Activated naive CD4-positive, alpha-beta T cell treated with anti-CD3 and anti-CD28 coated beads, Interleukin-2, amount 10 ng/mL, durations not matched to agents 7 days and 5 days (primary cell): ENCODE measurements at regions not wholly inside any gene's neighbourhood (a gene's known extent, or its start where the extent isn't known, plus 50 kb on each side); places are given as distances from the start of the nearest gene placed in this dataset.

ENCODE experiments used
- CTCF ChIA-PET: fragments of 350-600 bp; sonication (Branson Sonifier 250); formaldehyde crosslinking; loops from one replicate; lab custom pipeline; 2021; ENCODE audit warnings: antibody characterized with exemption; lab: Charles Lee
- DNase-seq: peaks from one replicate; pipeline ENCODE4 v3.0.0-alpha.2; 2020
- H3K27ac Mint-ChIP-seq: one replicate; pipeline ENCODE4 v1.8.0; 2021; ENCODE audit warnings: mild to moderate bottlenecking, moderate library complexity, mixed read lengths
- H3K27me3 Mint-ChIP-seq: one replicate; pipeline ENCODE4 v1.8.0; 2021; ENCODE audit warnings: mild to moderate bottlenecking, mixed read lengths
- H3K36me3 Mint-ChIP-seq: one replicate; pipeline ENCODE4 v1.8.0; 2021; ENCODE audit warnings: mixed read lengths
- H3K4me1 Mint-ChIP-seq: one replicate; pipeline ENCODE4 v1.8.0; 2021; ENCODE audit warnings: mixed read lengths
- H3K4me3 Mint-ChIP-seq: one replicate; pipeline ENCODE4 v1.8.0; 2021; ENCODE audit warnings: mild to moderate bottlenecking, moderate library complexity, mixed read lengths
- H3K9me3 Mint-ChIP-seq: one replicate; pipeline ENCODE4 v1.8.0; 2021; ENCODE audit warnings: mixed read lengths

- H3K27me3 Mint-ChIP-seq: no peaks in the 10 kb centered on the region
- no peak overlapping the region for H3K27ac Mint-ChIP-seq
- no peaks in the 10 kb centered on the region for H3K4me1 Mint-ChIP-seq
- CTCF ChIA-PET: no interaction called here
- peaks cover 2% of the 10 kb centered on the region for H3K9me3 Mint-ChIP-seq
- no peaks in the 10 kb centered on the region for H3K36me3 Mint-ChIP-seq
- no peak overlapping the region for H3K4me3 Mint-ChIP-seq
- no peak for DNase-seq
Measured at GRCh38 chr10:55137063-55137462, 336.0 kb upstream of the PCDH15 start.

GRCh38 chr10:55104738-55105137 is 303.7 kb upstream of the PCDH15 start:
- CTCF ChIA-PET: no interaction called here

GRCh38 chr10:55098452-55098851 is 297.4 kb upstream of the PCDH15 start:
- no peaks in the 10 kb centered on the region for H3K4me1 Mint-ChIP-seq
- no peaks in the 10 kb centered on the region for H3K27me3 Mint-ChIP-seq
- no peak overlapping the region for H3K27ac Mint-ChIP-seq
- no peaks in the 10 kb centered on the region for H3K9me3 Mint-ChIP-seq
- no peak overlapping the region for H3K4me3 Mint-ChIP-seq
- CTCF ChIA-PET: no interaction called here
- DNase-seq: no peak
- H3K36me3 Mint-ChIP-seq: no peaks in the 10 kb centered on the region

More at GRCh38 chr10:55104738-55105137, 303.7 kb upstream of the PCDH15 start:
- Mint-ChIP-seq H3K27me3 (no peaks in the 10 kb centered on the region), H3K9me3 (peaks cover 4% of the 10 kb centered on the region), H3K4me1 (no peaks in the 10 kb centered on the region), H3K4me3 (no peak overlapping the region), H3K27ac (no peak overlapping the region), H3K36me3 (no peaks in the 10 kb centered on the region)
- DNase-seq: no peak

GRCh38 chr10:55091691-55092328 is 290.8 kb upstream of the PCDH15 start:
- CTCF ChIA-PET: interaction anchor here (0.5 kb wide), 1 partner anchor 40 kb away, joined by 3 read pairs; no protein-coding TSS in a partner anchor

GRCh38 chr10:55078121-55078520 is 277.1 kb upstream of the PCDH15 start:
- no peaks in the 10 kb centered on the region for H3K4me1 Mint-ChIP-seq
- no peaks in the 10 kb centered on the region for H3K27me3 Mint-ChIP-seq
- CTCF ChIA-PET: no interaction called here
- H3K9me3 Mint-ChIP-seq: peaks cover 15% of the 10 kb centered on the region
- DNase-seq: no peak
- no peaks in the 10 kb centered on the region for H3K36me3 Mint-ChIP-seq
- no peak overlapping the region for H3K27ac Mint-ChIP-seq
- no peak overlapping the region for H3K4me3 Mint-ChIP-seq

More at GRCh38 chr10:55091691-55092328, 290.8 kb upstream of the PCDH15 start:
- Mint-ChIP-seq H3K27ac (no peak overlapping the region), H3K36me3 (no peaks in the 10 kb centered on the region), H3K4me1 (no peaks in the 10 kb centered on the region), H3K4me3 (no peak overlapping the region), H3K9me3 (no peaks in the 10 kb centered on the region), H3K27me3 (no peaks in the 10 kb centered on the region)
- DNase-seq: no peak

- H3K27ac Mint-ChIP-seq: no peak overlapping the region
- CTCF ChIA-PET: no interaction called here
- H3K4me1 Mint-ChIP-seq: no peaks in the 10 kb centered on the region
- DNase-seq: no peak
- H3K36me3 Mint-ChIP-seq: no peaks in the 10 kb centered on the region
- no peak overlapping the region for H3K4me3 Mint-ChIP-seq
- H3K27me3 Mint-ChIP-seq: no peaks in the 10 kb centered on the region
- H3K9me3 Mint-ChIP-seq: peaks cover 8% of the 10 kb centered on the region
Measured at GRCh38 chr10:55065185-55065584, 264.2 kb upstream of the PCDH15 start.

GRCh38 chr10:55063811-55064210 is 262.8 kb upstream of the PCDH15 start:
- Mint-ChIP-seq H3K36me3 (no peaks in the 10 kb centered on the region), H3K9me3 (peaks cover 8% of the 10 kb centered on the region), H3K27ac (no peak overlapping the region), H3K4me1 (no peaks in the 10 kb centered on the region), H3K27me3 (no peaks in the 10 kb centered on the region), H3K4me3 (no peak overlapping the region)
- DNase-seq: no peak
- CTCF ChIA-PET: no interaction called here

- H3K4me1 Mint-ChIP-seq: no peaks in the 10 kb centered on the region
- H3K4me3 Mint-ChIP-seq: no peak overlapping the region
- CTCF ChIA-PET: no interaction called here
- H3K27me3 Mint-ChIP-seq: no peaks in the 10 kb centered on the region
- DNase-seq: no peak
- peaks cover 10% of the 10 kb centered on the region for H3K9me3 Mint-ChIP-seq
- H3K36me3 Mint-ChIP-seq: no peaks in the 10 kb centered on the region
- no peak overlapping the region for H3K27ac Mint-ChIP-seq
Measured at GRCh38 chr10:55062349-55062748, 261.3 kb upstream of the PCDH15 start.

- H3K4me3 Mint-ChIP-seq: no peak overlapping the region
- no peaks in the 10 kb centered on the region for H3K36me3 Mint-ChIP-seq
- CTCF ChIA-PET: no interaction called here
- peaks cover 8% of the 10 kb centered on the region for H3K9me3 Mint-ChIP-seq
- DNase-seq: no peak
- no peaks in the 10 kb centered on the region for H3K27me3 Mint-ChIP-seq
- no peaks in the 10 kb centered on the region for H3K4me1 Mint-ChIP-seq
- H3K27ac Mint-ChIP-seq: no peak overlapping the region
Measured at GRCh38 chr10:55058800-55059199, 257.8 kb upstream of the PCDH15 start.

- Mint-ChIP-seq H3K9me3 (peaks cover 4% of the 10 kb centered on the region), H3K4me3 (no peak overlapping the region), H3K27me3 (no peaks in the 10 kb centered on the region), H3K27ac (no peak overlapping the region), H3K36me3 (no peaks in the 10 kb centered on the region), H3K4me1 (no peaks in the 10 kb centered on the region)
- no peak for DNase-seq
- CTCF ChIA-PET: no interaction called here
Measured at GRCh38 chr10:55051515-55051914, 250.5 kb upstream of the PCDH15 start.

GRCh38 chr10:55048830-55049498 is 247.9 kb upstream of the PCDH15 start:
- Mint-ChIP-seq H3K27me3 (no peaks in the 10 kb centered on the region), H3K36me3 (no peaks in the 10 kb centered on the region), H3K27ac (no peak overlapping the region), H3K4me3 (no peak overlapping the region), H3K4me1 (no peaks in the 10 kb centered on the region), H3K9me3 (peaks cover 2% of the 10 kb centered on the region)
- CTCF ChIA-PET: interaction anchor here (0.6 kb wide), 1 partner anchor 123 kb away, joined by 3 read pairs; no protein-coding TSS in a partner anchor
- DNase-seq: no peak

- no peak overlapping the region for H3K27ac Mint-ChIP-seq
- H3K27me3 Mint-ChIP-seq: no peaks in the 10 kb centered on the region
- H3K9me3 Mint-ChIP-seq: peaks cover 1% of the 10 kb centered on the region
- CTCF ChIA-PET: no interaction called here
- no peak overlapping the region for H3K4me3 Mint-ChIP-seq
- H3K4me1 Mint-ChIP-seq: no peaks in the 10 kb centered on the region
- H3K36me3 Mint-ChIP-seq: no peaks in the 10 kb centered on the region
- no peak for DNase-seq
Measured at GRCh38 chr10:55043540-55043939, 242.5 kb upstream of the PCDH15 start.

- Mint-ChIP-seq H3K9me3 (no peaks in the 10 kb centered on the region), H3K36me3 (no peaks in the 10 kb centered on the region), H3K4me3 (no peak overlapping the region), H3K27me3 (no peaks in the 10 kb centered on the region), H3K4me1 (no peaks in the 10 kb centered on the region), H3K27ac (no peak overlapping the region)
- CTCF ChIA-PET: no interaction called here
- DNase-seq: no peak
Measured at GRCh38 chr10:55033061-55033460, 232.0 kb upstream of the PCDH15 start.

- DNase-seq: no peak
- Mint-ChIP-seq H3K36me3 (no peaks in the 10 kb centered on the region), H3K4me1 (no peaks in the 10 kb centered on the region), H3K4me3 (no peak overlapping the region), H3K27ac (no peak overlapping the region), H3K27me3 (no peaks in the 10 kb centered on the region), H3K9me3 (peaks cover 4% of the 10 kb centered on the region)
- CTCF ChIA-PET: no interaction called here
Measured at GRCh38 chr10:55024713-55025112, 223.7 kb upstream of the PCDH15 start.

GRCh38 chr10:55019439-55019838 is 218.4 kb upstream of the PCDH15 start:
- no peak overlapping the region for H3K27ac Mint-ChIP-seq
- H3K4me1 Mint-ChIP-seq: no peaks in the 10 kb centered on the region
- H3K27me3 Mint-ChIP-seq: no peaks in the 10 kb centered on the region
- no peak for DNase-seq
- peaks cover 4% of the 10 kb centered on the region for H3K9me3 Mint-ChIP-seq
- CTCF ChIA-PET: no interaction called here
- no peak overlapping the region for H3K4me3 Mint-ChIP-seq
- H3K36me3 Mint-ChIP-seq: no peaks in the 10 kb centered on the region
